HG03196 (cell line): ENCODE measurements at regions not wholly inside any gene's neighbourhood (a gene's known extent, or its start where the extent isn't known, plus 50 kb on each side); places are given as distances from the start of the nearest gene placed in this dataset.

Source experiments
- ATAC-seq: cut with Tn5 transposase; IDR thresholded peaks from one replicate; pipeline ENCODE4 v1.9.1; 2021; ENCODE audit not compliant: unreplicated experiment

DNA sequence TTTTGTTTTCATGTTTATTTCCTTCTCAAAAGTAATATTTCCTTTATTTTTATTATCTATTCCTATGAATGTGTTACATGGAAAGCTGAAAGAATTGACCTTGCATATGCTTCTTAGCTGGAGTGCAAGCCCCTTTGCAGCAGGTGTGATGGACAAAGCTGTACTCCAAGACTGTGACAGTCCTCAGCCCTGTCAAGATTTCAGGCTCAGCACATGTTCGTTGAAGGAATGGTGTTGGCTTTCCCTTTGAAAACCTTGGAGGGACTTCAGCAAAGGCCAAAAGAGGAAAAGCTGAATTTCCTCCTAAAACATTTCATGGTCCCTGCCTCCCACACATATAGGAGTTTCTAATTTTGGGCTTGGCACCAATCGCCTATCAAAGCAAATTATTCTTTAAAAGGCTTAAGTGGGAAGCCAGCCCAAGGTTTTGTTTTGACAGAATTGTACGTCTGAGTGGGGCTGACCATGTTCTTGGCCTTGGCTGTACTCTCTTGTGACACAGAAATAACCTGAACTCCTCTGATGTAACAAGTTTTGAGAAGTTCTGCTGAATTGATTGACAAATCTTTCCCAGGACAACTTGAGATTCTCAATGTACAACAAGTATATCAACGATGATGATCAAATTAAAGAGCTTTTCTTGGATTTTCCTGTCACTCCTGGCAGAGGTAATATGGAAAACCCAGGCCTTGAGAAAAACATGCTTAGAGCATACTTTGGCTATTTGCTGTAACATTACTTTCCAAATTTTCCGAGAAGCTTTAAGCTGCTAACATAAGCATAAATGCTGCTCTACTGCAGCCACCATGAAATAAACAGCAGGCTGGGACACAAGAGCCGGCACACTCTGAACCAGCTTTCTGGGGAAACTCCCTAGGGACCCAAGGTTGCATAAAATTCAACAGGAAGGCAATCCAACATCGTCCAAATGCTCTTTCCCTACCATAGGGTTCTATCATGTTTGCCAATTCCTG lies 135.7 kb upstream of the ZNF648 start:
- ATAC-seq: no peak

DNA sequence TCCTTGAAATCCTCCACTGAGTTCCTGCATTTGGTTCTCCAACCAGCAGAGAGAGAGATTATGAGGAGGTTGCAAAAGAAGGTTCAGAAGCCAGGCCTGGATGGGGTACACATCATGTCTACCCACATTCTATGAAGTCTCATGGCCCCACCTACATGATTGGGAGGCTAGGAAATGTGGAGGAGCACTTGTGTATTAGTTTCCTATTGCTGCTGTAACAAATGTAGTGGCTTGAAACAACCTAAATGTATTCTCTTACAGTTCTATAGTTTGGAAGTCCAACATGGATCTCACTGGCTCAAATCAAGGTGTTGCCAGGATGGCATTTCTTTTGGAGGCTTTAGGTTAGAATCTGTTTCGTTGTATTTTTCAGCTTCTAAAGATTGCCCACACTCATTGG lies 134.2 kb upstream of the ZNF648 start:
- ATAC-seq: no peak

DNA sequence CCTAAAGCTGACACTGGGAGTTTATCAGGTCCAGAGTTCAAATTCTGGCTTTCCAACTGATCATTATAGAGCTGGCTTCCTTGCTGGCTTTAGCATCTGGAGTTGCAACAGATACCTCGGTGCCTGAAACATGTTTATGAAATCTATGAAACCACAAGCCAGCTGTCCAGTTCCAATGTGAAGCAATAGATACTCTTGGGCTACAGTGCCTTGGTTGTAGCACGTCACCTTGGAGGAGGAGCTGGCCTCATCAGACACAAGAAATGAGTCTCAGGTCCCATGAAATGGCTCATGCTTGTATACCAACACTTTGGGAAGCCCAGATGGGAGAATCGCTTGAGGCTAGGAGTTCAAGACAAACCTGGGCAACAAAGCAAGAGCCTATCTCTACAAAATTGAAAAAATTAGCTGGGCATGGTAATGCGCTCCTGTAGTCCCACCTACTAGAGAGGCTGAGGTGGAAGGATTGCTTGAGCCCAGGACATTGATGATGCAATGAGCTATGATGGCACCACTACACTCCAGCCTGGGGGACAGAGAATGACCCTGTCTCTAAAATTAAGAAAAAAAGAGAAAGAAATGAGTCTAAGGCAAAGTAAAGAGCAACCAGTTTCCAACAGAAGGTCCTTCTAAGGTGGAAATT lies 132.5 kb upstream of the ZNF648 start:
- ATAC-seq: no peak

DNA sequence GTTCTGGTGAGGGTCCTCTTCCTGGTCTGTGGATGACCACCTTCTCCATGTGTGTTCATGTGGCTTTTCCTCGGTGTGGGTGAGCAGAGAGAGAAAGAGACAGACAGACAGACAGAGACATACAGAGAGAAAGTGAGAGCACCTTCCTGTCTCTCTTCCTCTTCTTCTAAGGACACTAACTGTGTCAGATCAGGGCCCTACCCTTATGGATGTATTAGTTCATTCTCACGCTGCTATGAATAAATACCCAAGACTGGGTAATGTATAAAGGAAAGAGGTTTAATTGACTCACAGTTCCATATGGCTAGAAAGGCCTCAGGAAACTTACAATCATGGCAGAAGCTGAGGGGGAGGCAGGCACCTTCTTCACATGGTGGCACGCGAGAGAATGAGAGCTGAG lies 131.5 kb upstream of the ZNF648 start:
- no peak for ATAC-seq

DNA sequence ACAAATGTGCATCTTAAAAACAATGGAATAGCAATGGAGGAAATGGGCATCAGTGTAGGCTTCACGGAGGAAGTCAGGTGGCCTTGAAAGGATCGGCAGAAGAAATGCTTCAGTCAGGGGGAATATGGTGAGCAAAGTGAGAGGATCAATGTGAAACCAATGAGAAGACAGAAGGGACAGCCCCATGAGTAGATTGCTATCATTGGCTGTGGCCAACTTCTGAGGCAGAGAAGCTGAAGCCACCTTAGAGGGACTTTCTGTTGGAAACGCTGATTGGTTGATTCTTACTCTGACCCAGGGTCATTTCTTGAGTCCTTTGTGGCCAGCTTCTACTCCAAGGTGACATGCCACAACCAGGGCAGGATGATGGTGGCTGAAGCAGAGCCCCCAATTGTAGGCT lies 130.7 kb upstream of the ZNF648 start:
- ATAC-seq: no peak

DNA sequence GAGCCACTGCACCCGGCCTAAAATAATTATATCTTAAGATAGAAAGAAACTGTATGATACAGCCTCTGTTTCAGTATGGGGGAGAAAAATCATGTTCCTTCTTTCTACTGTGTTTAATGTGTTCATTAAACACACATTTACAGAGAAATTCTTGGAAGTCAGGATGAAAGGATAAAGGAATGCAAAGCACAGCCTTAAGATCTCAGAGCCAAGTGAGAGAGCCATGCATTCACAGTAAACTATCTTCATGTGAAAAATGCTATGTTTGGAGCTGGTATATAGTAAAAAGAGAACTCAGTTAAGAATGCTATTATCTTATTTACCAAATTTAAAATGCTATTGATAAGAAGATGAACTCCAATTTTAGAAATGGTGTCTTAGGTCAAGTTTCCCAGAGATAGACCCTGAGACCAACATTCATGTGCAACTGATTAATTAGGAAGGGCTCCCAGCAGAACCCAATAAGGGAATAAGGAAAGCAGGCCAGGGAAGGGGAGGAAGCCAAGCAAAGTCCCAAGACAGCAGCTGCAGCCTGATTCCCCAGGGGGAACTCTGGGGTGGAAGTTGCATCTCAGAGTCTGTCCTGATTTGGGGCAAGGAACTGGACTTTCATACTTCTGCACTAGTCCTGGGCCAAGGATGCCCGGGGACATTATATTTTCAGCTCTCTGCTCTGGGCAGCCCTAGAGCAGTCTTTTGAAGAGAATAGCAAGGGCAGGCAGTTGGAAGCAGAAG lies 130.0 kb upstream of the ZNF648 start:
- no peak for ATAC-seq

DNA sequence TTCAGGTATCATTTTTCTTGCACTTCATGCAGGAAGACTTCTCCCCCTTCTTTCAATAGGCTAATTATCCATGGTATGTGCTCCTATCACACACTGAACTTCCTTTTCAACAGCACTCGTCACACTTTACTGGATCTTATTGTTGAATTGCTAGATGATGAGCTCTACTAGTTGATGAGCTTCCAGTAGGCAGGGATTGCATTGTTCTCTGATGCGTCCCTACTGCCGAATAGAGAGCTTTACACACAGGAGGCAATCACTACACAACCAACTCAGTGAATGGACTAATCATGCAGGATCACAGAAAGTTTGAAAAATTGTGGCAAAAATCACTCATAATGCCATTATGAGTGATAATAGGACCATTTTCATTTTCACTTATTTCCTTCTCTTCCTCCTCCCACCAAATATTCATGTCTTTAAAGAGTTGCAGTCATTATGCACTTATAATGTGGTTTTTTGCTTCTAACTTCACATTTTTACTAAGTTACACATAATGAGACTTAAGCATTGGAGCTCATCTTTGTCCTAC lies 128.1 kb upstream of the ZNF648 start:
- no peak for ATAC-seq

DNA sequence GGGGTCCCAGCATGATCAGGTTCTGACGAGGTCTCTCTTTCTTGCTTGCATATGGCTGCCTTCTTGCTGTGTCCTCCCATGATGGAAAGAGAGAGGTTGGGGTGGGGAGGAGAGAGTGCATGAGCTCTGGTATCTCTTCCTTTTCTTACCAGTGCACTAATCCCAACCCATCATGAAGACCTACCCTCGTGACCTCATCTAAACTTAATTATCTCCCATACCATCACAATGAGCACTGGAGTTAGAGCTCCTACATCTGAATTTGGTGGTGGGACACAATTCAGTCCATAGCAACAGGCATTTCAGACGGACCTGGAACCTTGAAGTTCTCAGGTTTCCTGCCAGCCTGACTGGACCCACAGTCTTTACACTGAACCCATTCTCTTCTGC lies 125.2 kb upstream of the ZNF648 start:
- no peak for ATAC-seq

DNA sequence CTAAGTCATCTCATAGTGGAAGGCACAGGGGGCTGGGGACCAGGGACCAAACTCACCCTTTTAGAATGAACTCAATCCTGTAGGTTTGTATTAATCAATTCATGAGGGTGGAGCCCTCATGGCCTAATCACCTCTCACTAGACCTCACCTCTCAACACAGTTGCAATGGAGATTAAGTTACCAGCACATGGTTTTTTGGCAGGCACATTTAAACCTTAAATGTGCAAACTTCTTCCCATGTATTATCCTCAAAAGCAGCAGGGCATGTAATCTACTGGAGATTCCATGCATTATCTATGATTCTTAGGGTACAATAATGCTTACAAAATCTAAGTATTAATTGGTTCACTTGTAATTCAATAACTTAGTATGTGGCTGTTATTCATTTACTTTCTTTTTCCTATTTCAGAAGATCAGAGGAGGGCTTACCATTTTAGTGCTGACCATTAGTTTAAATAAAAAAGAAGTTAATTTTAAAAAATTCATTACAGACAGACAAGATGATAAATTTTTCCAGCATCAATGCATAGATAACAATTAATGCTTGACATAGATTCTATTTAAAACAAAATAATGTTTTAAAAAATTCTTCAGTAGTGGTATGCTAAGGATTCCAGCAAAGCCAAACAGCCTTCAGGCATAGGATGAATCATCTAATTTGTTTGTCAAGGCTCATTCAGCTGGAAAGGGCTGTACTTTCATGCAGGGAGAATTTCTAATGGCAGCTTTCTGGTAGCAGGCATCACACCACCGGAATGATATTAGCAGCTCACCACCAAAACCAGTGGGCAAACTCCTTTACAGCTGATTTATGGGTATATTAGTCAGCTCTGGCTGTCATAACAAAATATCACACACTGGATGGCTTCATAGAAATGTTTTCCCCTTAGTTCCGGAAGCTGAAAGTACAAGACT lies 124.6 kb upstream of the ZNF648 start:
- ATAC-seq: no peak

DNA sequence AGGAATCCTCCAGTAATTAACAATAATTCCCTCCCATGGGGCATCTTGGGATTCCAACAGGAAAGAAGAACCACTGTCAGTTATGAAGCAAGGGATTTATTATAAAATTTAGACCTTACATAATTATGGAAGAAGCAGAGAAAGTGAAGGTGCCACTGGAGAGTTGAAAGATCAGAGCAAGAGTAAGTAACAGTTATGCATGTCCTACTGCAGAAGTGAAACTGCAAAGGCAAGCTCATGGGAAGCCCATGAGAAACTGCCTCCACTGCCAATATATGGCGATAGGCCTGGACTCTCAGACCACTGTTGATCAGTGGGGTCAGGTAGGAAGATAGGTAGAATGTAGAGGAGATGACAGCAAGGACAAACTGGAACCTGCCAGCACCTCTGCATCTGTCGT lies 123.6 kb upstream of the ZNF648 start:
- ATAC-seq: no peak

DNA sequence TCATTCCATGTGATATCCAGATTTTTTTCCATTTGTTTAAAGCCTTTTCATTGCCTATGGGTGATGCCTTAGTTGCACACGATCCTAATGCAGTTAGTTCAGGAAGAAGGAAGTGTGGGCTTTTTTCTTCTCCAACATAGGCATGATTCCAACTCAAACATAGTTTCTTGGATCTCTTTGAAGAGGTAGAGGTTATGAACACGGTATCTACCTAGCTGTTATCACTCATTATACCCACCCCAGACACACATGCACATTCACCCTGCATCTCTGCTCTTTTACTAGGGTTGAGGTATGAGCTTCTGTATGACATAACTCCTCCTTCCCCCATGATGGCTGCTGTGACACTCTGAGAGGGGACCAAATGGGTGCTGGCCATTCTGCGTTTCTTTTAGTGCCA lies 122.1 kb upstream of the ZNF648 start:
- no peak for ATAC-seq

DNA sequence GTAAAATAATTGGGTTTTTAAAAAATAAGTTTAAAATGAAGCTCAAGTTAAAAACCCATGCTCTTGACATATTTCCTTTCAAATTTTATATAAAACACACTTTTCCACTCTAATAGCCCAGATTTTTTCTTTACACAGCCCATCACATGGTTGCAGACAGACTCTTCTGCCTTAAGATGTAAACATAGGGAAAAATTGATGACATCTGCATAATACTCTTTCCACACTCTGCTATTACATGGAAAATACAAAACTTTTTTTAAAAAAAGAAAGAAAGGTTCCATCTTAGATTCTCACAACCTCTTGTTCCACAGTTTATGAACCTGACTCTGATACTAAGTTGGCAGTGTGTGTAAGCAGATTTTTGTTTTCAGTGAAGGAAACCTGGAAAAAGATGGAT lies 120.8 kb upstream of the ZNF648 start:
- ATAC-seq: no peak

DNA sequence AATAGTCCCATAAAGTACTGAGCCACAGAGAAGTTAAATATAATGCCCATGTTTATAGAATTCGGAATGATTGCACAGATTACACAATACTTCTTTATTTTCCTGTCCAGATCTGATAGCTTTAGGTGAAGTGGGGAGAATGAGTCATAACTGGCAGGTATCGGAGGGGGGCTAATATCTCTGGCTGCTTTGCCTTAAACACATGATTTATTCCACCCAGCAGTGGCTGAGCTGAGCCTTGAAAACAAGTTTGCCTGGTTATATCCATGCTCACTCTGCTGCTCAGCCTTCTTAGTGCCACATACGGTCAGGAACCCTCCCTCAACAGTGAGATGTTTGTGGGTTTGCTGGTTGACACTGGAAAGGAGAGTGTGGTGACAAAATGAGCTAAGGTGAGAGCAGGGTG lies 119.7 kb upstream of the ZNF648 start:
- no peak for ATAC-seq

DNA sequence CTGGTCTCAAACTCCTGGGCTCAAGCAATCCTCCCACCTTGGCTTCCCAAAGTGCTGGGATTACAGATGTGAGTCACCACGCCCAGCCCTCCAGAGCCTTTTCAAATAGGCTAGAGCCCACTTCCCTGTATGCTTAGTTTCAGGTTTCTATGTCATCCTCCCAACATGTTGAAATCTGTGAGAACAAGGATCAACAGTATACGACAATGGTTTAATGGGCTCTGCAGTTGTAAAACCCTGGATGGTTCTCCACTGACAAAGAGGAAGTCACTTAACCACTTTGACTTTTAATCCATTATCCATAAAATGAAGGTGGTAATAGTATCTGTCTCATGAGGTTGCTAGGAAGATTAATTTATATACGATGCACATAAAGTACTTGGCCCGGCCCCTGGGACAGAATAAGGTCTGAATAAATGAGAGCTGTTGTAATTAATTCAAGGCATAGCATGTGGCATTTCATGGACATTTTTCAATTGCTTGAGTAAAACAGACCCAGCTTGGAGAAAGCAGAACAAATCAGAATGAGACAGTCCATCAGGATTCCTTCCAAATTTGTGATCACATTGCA lies 113.9 kb upstream of the ZNF648 start:
- ATAC-seq: no peak

DNA sequence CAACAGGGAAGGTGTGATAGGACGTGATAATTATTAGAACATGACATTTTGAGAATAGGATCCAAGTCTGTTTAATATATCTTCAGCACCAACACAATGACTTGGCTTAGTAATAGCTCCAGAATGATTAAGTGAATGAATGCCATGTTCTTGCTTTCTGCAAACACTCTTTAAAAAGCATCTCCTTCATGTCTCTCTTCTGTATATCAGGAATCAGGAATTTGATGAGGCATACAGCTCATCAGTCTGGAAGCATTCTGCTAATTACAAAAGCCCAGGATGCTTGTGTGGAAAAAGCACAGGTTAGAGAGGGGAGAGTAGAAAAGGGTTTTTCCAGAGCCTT lies 113.0 kb upstream of the ZNF648 start:
- ATAC-seq: no peak

DNA sequence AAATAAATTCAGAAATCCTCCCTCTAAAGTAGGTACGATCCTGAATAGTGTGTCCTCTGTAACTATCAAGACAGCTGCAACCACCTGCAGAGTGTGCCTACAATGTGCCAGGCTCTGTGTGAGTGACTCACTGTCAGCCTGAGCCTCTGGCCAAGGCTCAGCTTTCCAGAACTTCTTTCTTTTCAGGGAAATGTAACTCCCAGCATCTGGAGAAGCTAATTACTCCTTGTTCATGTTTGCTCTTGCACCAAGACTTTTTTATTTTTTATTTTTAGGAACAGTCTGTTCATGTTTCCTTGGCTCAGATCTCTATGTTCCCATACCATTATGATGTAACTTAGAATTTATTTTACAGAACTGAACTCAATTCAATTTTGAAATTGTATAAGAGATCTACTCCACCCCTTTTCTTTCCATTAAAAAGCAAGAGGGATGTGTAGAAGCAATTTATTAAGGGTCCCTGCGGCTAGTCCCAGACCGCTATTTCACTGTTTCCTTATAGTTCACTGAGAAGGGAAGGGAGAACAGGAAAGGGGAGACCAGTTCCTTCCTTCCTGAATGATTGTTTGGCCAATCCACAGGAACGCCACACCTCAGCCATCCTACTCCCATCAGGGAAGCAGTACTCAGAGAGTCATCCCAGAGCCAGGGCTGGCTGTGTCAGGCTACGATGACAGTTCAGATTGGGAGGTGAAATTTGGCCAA lies 112.4 kb upstream of the ZNF648 start:
- ATAC-seq: no peak

DNA sequence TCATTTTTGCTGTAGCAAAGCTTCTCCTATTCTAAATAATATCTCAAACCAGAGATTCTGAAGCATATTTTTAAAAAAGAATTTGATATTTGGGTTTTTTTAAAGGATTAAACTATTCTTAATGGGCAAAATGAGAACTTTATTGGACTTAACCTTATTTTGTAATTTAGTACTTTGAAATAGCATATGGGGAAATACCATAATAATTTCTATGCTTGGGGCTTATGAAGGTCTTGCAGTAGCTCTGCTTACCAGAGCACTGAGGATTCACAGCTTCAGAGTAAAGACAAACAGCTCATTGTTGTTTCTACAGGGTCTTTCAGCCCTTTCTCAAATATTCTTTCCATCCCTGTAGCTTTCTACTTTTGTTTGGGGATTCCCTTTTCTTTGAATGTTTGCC lies 111.2 kb upstream of the ZNF648 start:
- no peak for ATAC-seq

DNA sequence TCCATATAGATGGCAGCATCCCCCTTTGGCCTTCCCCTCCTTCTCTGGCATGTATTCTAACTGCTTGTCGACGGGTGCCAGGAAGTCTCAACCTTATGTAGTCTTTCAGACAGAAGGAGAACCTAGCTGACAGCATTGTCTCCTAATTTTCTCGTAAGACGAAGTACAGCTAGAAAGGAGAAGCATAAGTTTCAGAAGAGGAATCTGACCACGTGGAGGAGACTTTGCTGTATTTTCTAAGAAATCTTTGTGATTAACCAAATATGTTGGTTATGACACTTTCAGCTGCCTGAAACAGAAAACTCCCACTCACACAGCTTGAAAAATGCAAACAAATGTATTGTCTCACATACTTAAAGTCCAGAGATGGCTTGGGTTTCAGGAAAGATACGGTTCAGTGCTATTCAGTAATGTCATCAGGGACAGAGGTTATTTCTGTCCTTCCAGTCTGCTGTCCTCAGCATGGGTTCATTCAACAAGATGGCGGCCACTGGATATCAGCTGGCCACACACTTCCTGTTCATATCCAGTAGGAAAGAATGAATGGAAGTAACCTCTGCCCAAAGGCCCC lies 109.5 kb upstream of the ZNF648 start:
- no peak for ATAC-seq

DNA sequence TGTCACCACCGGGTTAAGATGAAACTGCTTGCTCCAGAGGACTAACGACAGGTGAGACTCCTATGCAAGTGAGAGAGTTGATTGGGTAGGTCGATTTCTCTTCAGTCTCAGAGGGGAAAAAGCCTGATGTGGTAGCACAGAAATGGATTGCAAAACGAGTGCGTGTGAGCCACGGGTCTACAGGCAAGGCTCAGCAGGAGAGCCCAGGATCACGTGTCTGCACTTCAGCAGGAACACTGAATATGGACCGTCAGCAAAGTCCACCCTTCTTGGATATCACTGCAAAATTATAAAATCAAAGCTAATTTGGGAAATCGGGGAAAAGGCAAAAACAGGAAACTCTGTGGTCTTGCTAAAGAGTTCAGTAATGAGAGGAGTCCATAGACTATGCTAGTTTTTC lies 107.7 kb upstream of the ZNF648 start:
- ATAC-seq: no peak
